ENCODE measurements at regions not wholly inside any gene's neighbourhood (a gene's known extent, or its start where the extent isn't known, plus 50 kb on each side); places are given as distances from the start of the nearest gene placed in this dataset.
"Not testable (repeated sequence)": the region's sequence is repeated elsewhere in the genome, so short reads cannot be mapped to it uniquely, and the experiment has no call there.

GRCh38 chr4:116097353-116097752 is 983.9 kb upstream of the NDST4 start:
- not testable (repeated sequence) for TF ChIP-seq POLR2A (IDR thresholded peaks at IDR 0.05; ENCODE audit: low read depth, low read length); CTCF (conservative IDR thresholded peaks at IDR 0.05; ENCODE audit: low read depth, low read length); RAD21 (IDR thresholded peaks at IDR 0.05; ENCODE audit: low read length); CEBPB (IDR thresholded peaks at IDR 0.05; ENCODE audit: low read depth, low read length); USF2 (IDR thresholded peaks at IDR 0.05; ENCODE audit: low read depth, low read length); ELK1 (IDR thresholded peaks at IDR 0.05; ENCODE audit: borderline replicate concordance, low read depth, low read length); MAZ (IDR thresholded peaks at IDR 0.05; ENCODE audit: borderline replicate concordance, low read depth, low read length); NFE2L2 (IDR thresholded peaks at IDR 0.05; ENCODE audit: low read depth, low read length); BHLHE40 (IDR thresholded peaks at IDR 0.05; ENCODE audit: low read depth, low read length); CHD1 (IDR thresholded peaks at IDR 0.05; ENCODE audit: low read depth, low read length); SMC3 (IDR thresholded peaks at IDR 0.05; ENCODE audit: low read depth, low read length); RCOR1 (IDR thresholded peaks at IDR 0.05; ENCODE audit: insufficient replicate concordance, low read length)

All from IMR-90 (cell line).